NCI-H69 (cell line): ENCODE measurements at regions not wholly inside any gene's neighbourhood (a gene's known extent, or its start where the extent isn't known, plus 50 kb on each side); places are given as distances from the start of the nearest gene placed in this dataset.
"Not testable (repeated sequence)": the region's sequence is repeated elsewhere in the genome, so short reads cannot be mapped to it uniquely, and the experiment has no call there.

Experiments
- DNase-seq: peaks from one replicate; lab custom pipeline; 2025; lab: John Stamatoyannopoulos, UW

GRCh38 chr10:60569681-60570080, 180.0 kb upstream of the ANK3 start:
- peak; percentile 21 for DNase-seq

GRCh38 chr10:60566096-60566495, 176.4 kb upstream of the ANK3 start:
- DNase-seq, result no peak

- DNase-seq, result no peak
These were observed 175.8 kb upstream of the ANK3 start for GRCh38 chr10:60565492-60565891.

- no peak for DNase-seq
These were observed 174.8 kb upstream of the ANK3 start for GRCh38 chr10:60564475-60564874.

GRCh38 chr10:60560451-60560850, 170.8 kb upstream of the ANK3 start:
- no peak for DNase-seq

GRCh38 chr10:60555700-60556099, 166.0 kb upstream of the ANK3 start:
- no peak for DNase-seq

- peak; percentile 60 for DNase-seq
These were observed 160.0 kb upstream of the ANK3 start for GRCh38 chr10:60549686-60550085.

GRCh38 chr10:60542657-60543056, 153.0 kb upstream of the ANK3 start:
- no peak for DNase-seq

GRCh38 chr10:60541451-60541850, 151.8 kb upstream of the ANK3 start:
- no peak for DNase-seq

- no peak for DNase-seq
These were observed 148.0 kb upstream of the ANK3 start for GRCh38 chr10:60537697-60538096.

- DNase-seq, result peak; percentile 1
These were observed 146.9 kb upstream of the ANK3 start for GRCh38 chr10:60536529-60537114.

- DNase-seq, result peak; percentile 5
These were observed 145.8 kb upstream of the ANK3 start for GRCh38 chr10:60535427-60535826.

- DNase-seq, result peak; percentile 26
These were observed 145.2 kb upstream of the ANK3 start for GRCh38 chr10:60534761-60535389.

GRCh38 chr10:60532696-60533468, 143.2 kb upstream of the ANK3 start:
- no peak for DNase-seq

GRCh38 chr10:60531006-60531405, 141.3 kb upstream of the ANK3 start:
- no peak for DNase-seq

- DNase-seq, result no peak
These were observed 138.0 kb upstream of the ANK3 start for GRCh38 chr10:60527676-60528075.

- no peak for DNase-seq
These were observed 136.3 kb upstream of the ANK3 start for GRCh38 chr10:60525716-60526585.

GRCh38 chr10:60524541-60524940, 134.9 kb upstream of the ANK3 start:
- DNase-seq, result no peak

- DNase-seq, result not testable (repeated sequence)
These were observed 133.7 kb upstream of the ANK3 start for GRCh38 chr10:60523371-60523770.

- DNase-seq, result no peak
These were observed 132.9 kb upstream of the ANK3 start for GRCh38 chr10:60522617-60523016.

GRCh38 chr10:60521974-60522405, 132.3 kb upstream of the ANK3 start:
- DNase-seq, result peak; percentile 91

- DNase-seq, result peak; percentile 80
These were observed 129.1 kb upstream of the ANK3 start for GRCh38 chr10:60518745-60519144.
